GM12892 (cell line): ENCODE measurements at regions not wholly inside any gene's neighbourhood (a gene's known extent, or its start where the extent isn't known, plus 50 kb on each side); places are given as distances from the start of the nearest gene placed in this dataset.
"Not testable (repeated sequence)": the region's sequence is repeated elsewhere in the genome, so short reads cannot be mapped to it uniquely, and the experiment has no call there.

Experiments used
- POLR2A ChIP-seq: IDR thresholded peaks from 2 replicates; pipeline ENCODE4 v1.6.1; 2011; ENCODE audit warnings: low read depth, low read length, control low read depth
- POLR2AphosphoS5 ChIP-seq: IDR thresholded peaks from 2 replicates; pipeline ENCODE4 v1.6.1; 2011; ENCODE audit warnings: low read depth, low read length, control low read depth
- TAF1 ChIP-seq: IDR thresholded peaks from 2 replicates; pipeline ENCODE4 v1.6.1; 2011; ENCODE audit warnings: low read depth, mild to moderate bottlenecking, control low read depth, low read length, borderline replicate concordance

GRCh38 chr12:47306773-47307679, 227.3 kb upstream of the AMIGO2 start:
- TF ChIP-seq POLR2A, TAF1, POLR2AphosphoS5: not testable (repeated sequence)
